GM12873 (cell line): ENCODE measurements at regions not wholly inside any gene's neighbourhood (a gene's known extent, or its start where the extent isn't known, plus 50 kb on each side); places are given as distances from the start of the nearest gene placed in this dataset.

Experiments used
- TF ChIP-seq, protein P1 (sequence below): IDR thresholded peaks from 2 replicates; pipeline ENCODE4 v1.5.1; 2012; ENCODE audit warnings: low read depth, mild to moderate bottlenecking, moderate library complexity, low read length, control low read depth; ENCODE audit not compliant: insufficient read depth; ENCODE audit errors: missing control alignments

- TF ChIP-seq, protein P1, sequence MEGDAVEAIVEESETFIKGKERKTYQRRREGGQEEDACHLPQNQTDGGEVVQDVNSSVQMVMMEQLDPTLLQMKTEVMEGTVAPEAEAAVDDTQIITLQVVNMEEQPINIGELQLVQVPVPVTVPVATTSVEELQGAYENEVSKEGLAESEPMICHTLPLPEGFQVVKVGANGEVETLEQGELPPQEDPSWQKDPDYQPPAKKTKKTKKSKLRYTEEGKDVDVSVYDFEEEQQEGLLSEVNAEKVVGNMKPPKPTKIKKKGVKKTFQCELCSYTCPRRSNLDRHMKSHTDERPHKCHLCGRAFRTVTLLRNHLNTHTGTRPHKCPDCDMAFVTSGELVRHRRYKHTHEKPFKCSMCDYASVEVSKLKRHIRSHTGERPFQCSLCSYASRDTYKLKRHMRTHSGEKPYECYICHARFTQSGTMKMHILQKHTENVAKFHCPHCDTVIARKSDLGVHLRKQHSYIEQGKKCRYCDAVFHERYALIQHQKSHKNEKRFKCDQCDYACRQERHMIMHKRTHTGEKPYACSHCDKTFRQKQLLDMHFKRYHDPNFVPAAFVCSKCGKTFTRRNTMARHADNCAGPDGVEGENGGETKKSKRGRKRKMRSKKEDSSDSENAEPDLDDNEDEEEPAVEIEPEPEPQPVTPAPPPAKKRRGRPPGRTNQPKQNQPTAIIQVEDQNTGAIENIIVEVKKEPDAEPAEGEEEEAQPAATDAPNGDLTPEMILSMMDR: no peak
These were observed 386.3 kb downstream of the NDFIP2 start for GRCh38 chr13:79867254-79867653.

- TF ChIP-seq, protein P1: no peak
These were observed 385.5 kb downstream of the NDFIP2 start for GRCh38 chr13:79866436-79866835.

DNA sequence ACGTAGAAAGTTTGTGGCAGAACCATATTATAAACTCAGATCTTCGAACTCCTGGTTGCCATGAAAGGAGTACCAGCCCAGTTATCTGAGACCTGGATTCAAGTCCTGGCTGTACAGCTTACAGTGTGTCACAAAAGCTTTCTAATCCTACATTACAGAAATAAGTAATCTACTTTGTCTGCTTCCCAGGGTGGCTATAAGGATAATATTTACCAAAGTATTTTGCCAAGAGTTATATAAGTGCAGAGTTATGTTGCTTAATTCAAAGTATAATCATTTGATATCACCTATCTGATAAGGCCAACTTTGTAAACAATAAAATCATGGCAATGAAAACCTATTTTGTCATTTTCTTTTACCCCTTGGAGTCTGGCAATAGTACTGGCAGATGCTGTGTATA, 381.6 kb downstream of the NDFIP2 start:
- TF ChIP-seq, protein P1: no peak

DNA sequence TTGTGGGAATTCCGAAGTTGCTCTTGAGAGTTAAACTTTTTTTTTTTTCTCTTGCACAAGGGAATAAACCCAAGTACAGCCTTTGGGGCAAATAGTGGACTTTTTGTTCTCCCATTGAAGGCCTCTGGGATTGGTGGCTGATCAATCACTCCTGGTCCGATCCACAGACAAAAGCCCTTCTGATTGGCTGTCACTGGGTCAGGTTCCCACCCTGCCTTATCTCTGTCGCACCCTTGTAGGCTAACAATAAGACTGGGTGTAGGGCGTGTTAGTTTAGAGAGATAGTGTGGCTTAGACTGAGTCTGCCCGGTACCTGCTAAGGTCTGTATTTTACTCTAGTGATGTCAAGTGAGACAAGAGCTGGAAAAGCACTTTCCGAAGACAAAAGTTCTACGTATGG, 380.8 kb downstream of the NDFIP2 start:
- TF ChIP-seq, protein P1: no peak

DNA sequence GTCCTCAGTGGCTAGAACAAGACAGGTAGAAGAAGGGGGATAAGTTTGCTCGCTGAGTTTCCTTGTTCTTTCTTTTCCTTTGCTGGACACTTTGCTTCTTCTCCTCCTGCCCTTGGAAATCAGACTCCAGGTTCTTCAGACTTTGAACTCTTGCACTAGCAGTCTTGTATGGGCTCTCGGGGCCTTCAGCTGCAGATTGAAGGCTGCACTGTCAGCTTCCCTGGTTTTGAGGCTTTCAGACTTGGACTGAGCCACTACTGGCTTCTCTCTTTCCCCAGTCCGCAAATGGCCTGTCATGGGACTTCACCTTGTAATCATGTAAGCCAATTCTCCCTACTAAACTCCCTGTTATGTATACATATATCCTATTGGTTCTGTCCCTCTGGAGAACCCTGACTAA, 379.8 kb downstream of the NDFIP2 start:
- TF ChIP-seq, protein P1: no peak

DNA sequence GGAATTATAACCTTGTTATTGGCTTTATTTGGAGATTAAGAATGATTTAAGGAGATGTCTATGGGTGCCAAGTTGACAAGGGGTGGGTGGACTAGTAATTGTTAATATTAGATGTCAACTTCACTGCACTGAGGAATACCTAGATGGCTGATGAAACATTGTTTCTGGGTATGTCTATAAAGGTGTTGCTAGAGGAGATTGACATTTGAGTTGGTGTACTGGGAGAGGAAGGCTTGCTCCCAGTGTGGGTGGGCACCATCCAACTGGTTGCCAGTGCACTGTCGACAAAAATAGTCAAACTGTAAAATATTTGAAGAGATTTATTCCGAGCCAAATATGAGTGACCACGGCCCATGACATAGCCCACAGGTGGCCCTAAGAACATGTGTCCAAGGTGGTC, 378.8 kb downstream of the NDFIP2 start:
- TF ChIP-seq, protein P1: no peak

DNA sequence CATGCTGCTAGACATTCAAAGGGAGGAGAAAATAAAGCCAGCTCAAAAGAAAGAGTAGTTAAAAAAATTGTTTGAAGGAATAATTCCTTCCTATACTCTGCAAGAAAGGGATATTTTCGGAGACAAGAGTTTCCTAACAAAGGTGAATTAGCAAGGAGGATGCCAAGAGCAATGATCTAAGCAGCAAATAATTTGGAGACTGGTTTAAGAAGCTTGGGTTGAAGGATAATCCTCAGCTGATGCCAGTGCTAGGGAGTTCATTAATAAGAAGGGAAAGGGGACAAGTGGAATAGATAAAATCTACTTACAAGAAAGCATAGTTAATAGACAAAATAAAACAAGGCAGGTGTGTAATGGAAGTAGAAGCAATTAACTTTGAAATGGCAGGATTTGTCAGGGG, 372.3 kb downstream of the NDFIP2 start:
- TF ChIP-seq, protein P1: no peak
